ENCODE measurements at regions not wholly inside any gene's neighbourhood (a gene's known extent, or its start where the extent isn't known, plus 50 kb on each side); places are given as distances from the start of the nearest gene placed in this dataset.

DNA sequence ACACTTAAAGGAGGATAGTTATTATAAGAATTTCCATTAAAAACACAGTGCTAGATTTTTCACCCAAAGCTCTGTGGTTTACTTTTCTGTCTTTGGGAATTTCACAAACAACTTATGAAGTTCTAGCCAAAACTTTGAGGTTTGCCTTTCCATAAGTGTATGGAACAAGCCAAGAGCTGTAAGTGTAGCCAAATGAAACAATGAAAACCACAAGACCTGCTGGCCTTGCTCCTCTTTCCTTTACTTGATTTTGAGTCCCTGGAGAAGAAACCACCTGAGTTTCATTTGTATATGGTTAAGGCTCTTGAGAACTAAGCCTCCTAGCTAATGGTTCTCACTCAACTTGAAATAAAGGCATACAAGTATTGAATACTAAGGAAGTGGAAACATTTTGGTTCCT lies 365.3 kb upstream of the EPHA3 start:
- TF ChIP-seq, protein P1, sequence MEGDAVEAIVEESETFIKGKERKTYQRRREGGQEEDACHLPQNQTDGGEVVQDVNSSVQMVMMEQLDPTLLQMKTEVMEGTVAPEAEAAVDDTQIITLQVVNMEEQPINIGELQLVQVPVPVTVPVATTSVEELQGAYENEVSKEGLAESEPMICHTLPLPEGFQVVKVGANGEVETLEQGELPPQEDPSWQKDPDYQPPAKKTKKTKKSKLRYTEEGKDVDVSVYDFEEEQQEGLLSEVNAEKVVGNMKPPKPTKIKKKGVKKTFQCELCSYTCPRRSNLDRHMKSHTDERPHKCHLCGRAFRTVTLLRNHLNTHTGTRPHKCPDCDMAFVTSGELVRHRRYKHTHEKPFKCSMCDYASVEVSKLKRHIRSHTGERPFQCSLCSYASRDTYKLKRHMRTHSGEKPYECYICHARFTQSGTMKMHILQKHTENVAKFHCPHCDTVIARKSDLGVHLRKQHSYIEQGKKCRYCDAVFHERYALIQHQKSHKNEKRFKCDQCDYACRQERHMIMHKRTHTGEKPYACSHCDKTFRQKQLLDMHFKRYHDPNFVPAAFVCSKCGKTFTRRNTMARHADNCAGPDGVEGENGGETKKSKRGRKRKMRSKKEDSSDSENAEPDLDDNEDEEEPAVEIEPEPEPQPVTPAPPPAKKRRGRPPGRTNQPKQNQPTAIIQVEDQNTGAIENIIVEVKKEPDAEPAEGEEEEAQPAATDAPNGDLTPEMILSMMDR (IDR thresholded peaks at IDR 0.05) = no peak
- TF ChIP-seq POLR2A (IDR thresholded peaks at IDR 0.05) = no peak

Measured in prostate gland (tissue), 2 donors.